Osteocyte (in vitro differentiated cells): ENCODE measurements at regions not wholly inside any gene's neighbourhood (a gene's known extent, or its start where the extent isn't known, plus 50 kb on each side); places are given as distances from the start of the nearest gene placed in this dataset.
"Not testable (repeated sequence)": the region's sequence is repeated elsewhere in the genome, so short reads cannot be mapped to it uniquely, and the experiment has no call there.

Source experiments
- DNase-seq: peaks from one replicate; pipeline ENCODE4 v3.0.0; 2021; ENCODE audit warnings: mixed read lengths; ENCODE audit not compliant: unreplicated experiment; ENCODE audit errors: extremely low spot score
- H3K27ac Mint-ChIP-seq: one replicate; pipeline ENCODE4 v1.8.0; 2021; ENCODE audit warnings: mild to moderate bottlenecking, mixed read lengths; ENCODE audit not compliant: unreplicated experiment
- H3K27me3 Mint-ChIP-seq: one replicate; pipeline ENCODE4 v1.8.0; 2021; ENCODE audit warnings: mixed read lengths; ENCODE audit not compliant: unreplicated experiment
- H3K36me3 Mint-ChIP-seq: one replicate; pipeline ENCODE4 v1.8.0; 2021; ENCODE audit warnings: mixed read lengths; ENCODE audit not compliant: unreplicated experiment
- H3K4me1 Mint-ChIP-seq: one replicate; pipeline ENCODE4 v1.8.0; 2021; ENCODE audit warnings: mixed read lengths; ENCODE audit not compliant: unreplicated experiment
- H3K4me3 Mint-ChIP-seq: one replicate; pipeline ENCODE4 v1.8.0; 2021; ENCODE audit warnings: mild to moderate bottlenecking, moderate library complexity, mixed read lengths; ENCODE audit not compliant: unreplicated experiment
- H3K9me3 Mint-ChIP-seq: one replicate; pipeline ENCODE4 v1.8.0; 2021; ENCODE audit warnings: mixed read lengths; ENCODE audit not compliant: unreplicated experiment
- TF ChIP-seq, protein P1 (sequence below): fragments of 200-600 bp; sonication (generic); IDR thresholded peaks from 2 replicates; pipeline ENCODE4 v1.5.0; 2021; ENCODE audit warnings: antibody characterized with exemption, mild to moderate bottlenecking, moderate library complexity

GRCh38 chr7:11274074-11274473, 300.4 kb downstream of the PHF14 start:
- Mint-ChIP-seq H3K4me1 (no peaks in the 10 kb centered on the region), H3K36me3 (no peaks in the 10 kb centered on the region), H3K27me3 (peaks cover 10% of the 10 kb centered on the region), H3K4me3 (no peak overlapping the region), H3K27ac (no peak overlapping the region), H3K9me3 (no peaks in the 10 kb centered on the region)
- TF ChIP-seq, protein P1, sequence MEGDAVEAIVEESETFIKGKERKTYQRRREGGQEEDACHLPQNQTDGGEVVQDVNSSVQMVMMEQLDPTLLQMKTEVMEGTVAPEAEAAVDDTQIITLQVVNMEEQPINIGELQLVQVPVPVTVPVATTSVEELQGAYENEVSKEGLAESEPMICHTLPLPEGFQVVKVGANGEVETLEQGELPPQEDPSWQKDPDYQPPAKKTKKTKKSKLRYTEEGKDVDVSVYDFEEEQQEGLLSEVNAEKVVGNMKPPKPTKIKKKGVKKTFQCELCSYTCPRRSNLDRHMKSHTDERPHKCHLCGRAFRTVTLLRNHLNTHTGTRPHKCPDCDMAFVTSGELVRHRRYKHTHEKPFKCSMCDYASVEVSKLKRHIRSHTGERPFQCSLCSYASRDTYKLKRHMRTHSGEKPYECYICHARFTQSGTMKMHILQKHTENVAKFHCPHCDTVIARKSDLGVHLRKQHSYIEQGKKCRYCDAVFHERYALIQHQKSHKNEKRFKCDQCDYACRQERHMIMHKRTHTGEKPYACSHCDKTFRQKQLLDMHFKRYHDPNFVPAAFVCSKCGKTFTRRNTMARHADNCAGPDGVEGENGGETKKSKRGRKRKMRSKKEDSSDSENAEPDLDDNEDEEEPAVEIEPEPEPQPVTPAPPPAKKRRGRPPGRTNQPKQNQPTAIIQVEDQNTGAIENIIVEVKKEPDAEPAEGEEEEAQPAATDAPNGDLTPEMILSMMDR, result no peak
- DNase-seq, result no peak

DNA sequence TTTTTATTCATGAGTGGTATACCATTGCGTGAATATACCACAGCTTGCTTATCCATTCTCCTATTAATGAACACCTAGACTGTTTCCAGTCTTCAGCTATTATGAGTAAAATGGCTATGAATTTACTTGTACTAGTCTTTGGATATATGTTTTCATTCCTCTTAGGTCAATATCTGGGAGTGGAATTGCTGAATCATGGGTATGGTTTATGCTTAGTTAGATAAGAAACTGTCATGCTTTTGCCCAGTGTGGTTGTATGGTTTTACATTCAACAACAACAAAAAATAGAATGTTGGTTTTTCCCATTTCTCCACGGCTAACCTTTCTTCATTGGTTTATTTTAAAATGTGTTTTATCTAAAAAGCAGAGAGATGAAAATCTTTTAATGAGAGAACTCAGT, 308.3 kb downstream of the PHF14 start:
- Mint-ChIP-seq H3K4me3 (no peak overlapping the region), H3K9me3 (peaks cover 8% of the 10 kb centered on the region), H3K27ac (no peak overlapping the region), H3K4me1 (no peaks in the 10 kb centered on the region), H3K27me3 (no peaks in the 10 kb centered on the region), H3K36me3 (peaks cover 2% of the 10 kb centered on the region)
- TF ChIP-seq, protein P1, result no peak
- DNase-seq, result no peak

GRCh38 chr7:11283584-11283983, 309.9 kb downstream of the PHF14 start:
- not testable (repeated sequence) for H3K4me3 Mint-ChIP-seq, H3K27me3 Mint-ChIP-seq, H3K9me3 Mint-ChIP-seq, H3K27ac Mint-ChIP-seq, H3K36me3 Mint-ChIP-seq, H3K4me1 Mint-ChIP-seq, DNase-seq

GRCh38 chr7:11290863-11291262, 317.2 kb downstream of the PHF14 start:
- Mint-ChIP-seq H3K27me3 (no peaks in the 10 kb centered on the region), H3K36me3 (no peaks in the 10 kb centered on the region), H3K4me1 (peaks cover 5% of the 10 kb centered on the region), H3K9me3 (no peaks in the 10 kb centered on the region), H3K27ac (no peak overlapping the region), H3K4me3 (no peak overlapping the region)
- TF ChIP-seq, protein P1, result no peak
- DNase-seq, result no peak

GRCh38 chr7:11294218-11294617, 320.5 kb downstream of the PHF14 start:
- DNase-seq, result no peak
- H3K4me3 Mint-ChIP-seq, result no peak overlapping the region
- TF ChIP-seq, protein P1, result no peak
- no peaks in the 10 kb centered on the region for H3K36me3 Mint-ChIP-seq
- no peaks in the 10 kb centered on the region for H3K27me3 Mint-ChIP-seq
- no peak overlapping the region for H3K27ac Mint-ChIP-seq
- H3K9me3 Mint-ChIP-seq, result no peaks in the 10 kb centered on the region
- H3K4me1 Mint-ChIP-seq, result peaks cover 24% of the 10 kb centered on the region

DNA sequence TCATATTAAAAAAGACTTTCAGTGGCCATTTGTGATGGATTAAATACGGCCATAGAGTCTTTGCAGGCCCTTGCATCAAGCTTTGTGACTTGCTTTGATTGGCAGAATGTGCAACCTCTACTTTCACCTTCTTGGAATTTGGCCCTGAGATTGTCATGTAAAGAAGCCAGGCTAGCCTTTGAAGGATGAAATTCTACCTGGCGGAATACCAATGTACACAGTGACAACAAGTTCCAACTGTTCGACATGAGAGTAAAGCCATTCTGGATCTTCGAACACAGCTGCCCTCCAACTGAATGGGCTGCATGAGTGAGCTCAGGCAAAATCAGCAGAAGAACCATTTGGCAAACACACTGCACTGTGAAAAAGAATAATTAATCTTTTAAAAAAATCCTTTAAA, 321.3 kb downstream of the PHF14 start:
- TF ChIP-seq, protein P1, result no peak
- Mint-ChIP-seq H3K4me1 (peaks cover 31% of the 10 kb centered on the region), H3K9me3 (no peaks in the 10 kb centered on the region), H3K27ac (no peak overlapping the region), H3K4me3 (no peak overlapping the region), H3K27me3 (no peaks in the 10 kb centered on the region), H3K36me3 (no peaks in the 10 kb centered on the region)
- DNase-seq, result no peak
